Esophagus muscularis mucosa (tissue), 4 donors: ENCODE measurements at regions not wholly inside any gene's neighbourhood (a gene's known extent, or its start where the extent isn't known, plus 50 kb on each side); places are given as distances from the start of the nearest gene placed in this dataset.

Experiments used
- CTCF ChIP-seq, 3 experiments: fragments of 200-600 bp in 2 of 3; fragments of 450-650 bp in 1 of 3; sonication (generic) in 2 of 3; IDR thresholded peaks; one replicate each; pipeline ENCODE4 v1.5.1; 2017 to 2019; ENCODE audit warnings: antibody characterized with exemption in 3 of 3, mild to moderate bottlenecking in 2 of 3, moderate library complexity in 1 of 3
- EP300 ChIP-seq: sonication (generic); formaldehyde crosslinking; IDR thresholded peaks from one replicate; pipeline ENCODE4 v1.6.1; 2017; ENCODE audit warnings: antibody characterized with exemption
- POLR2A ChIP-seq: fragments of 450-650 bp; IDR thresholded peaks from one replicate; pipeline ENCODE4 v1.6.1; 2017; ENCODE audit warnings: antibody characterized with exemption, moderate library complexity, mild to moderate bottlenecking, low read depth
- POLR2AphosphoS5 ChIP-seq, 2 donors: sonication (generic); formaldehyde crosslinking; IDR thresholded peaks; one replicate each; pipeline ENCODE4 v1.6.1; 2017; ENCODE audit warnings: antibody characterized with exemption in 2 of 2

DNA sequence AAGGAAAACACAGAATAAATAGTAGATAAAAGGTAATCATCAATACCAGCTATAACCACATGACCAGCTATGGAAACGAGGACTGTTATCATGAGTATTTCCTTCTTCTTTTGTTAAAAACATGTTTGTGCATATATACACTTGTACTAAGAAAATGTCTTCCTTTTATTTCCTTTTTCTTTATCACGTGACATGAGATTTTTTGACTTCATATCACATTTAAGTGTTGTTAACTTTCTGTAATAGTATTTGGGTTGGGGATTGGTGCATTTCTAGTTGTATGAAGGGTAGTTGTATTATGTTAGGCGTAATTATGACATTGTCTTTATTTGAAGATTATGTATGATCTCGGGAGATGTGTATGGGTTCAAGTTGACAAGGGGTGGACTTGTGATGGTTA lies 278.5 kb upstream of the ZNF385D start:
- TF ChIP-seq CTCF (IDR thresholded peaks at IDR 0.05): no peak
- no peak for TF ChIP-seq POLR2A
- TF ChIP-seq POLR2AphosphoS5 (IDR thresholded peaks at IDR 0.05): no peak
- TF ChIP-seq EP300: no peak
